H1 (cell line): ENCODE measurements at regions not wholly inside any gene's neighbourhood (a gene's known extent, or its start where the extent isn't known, plus 50 kb on each side); places are given as distances from the start of the nearest gene placed in this dataset.

Source experiments
- CTCF ChIA-PET: fragments of 300-600 bp; sonication (Branson Sonifier 250); formaldehyde crosslinking; loops from one replicate; lab custom pipeline; 2021; ENCODE audit not compliant: partially characterized antibody; lab: Charles Lee
- POLR2A ChIA-PET: fragments of 300-600 bp; sonication (Branson Sonifier 250); formaldehyde crosslinking; loops from one replicate; lab custom pipeline; 2021; ENCODE audit warnings: inconsistent platforms; ENCODE audit not compliant: partially characterized antibody; lab: Charles Lee
- DNase-seq, 2 experiments: peaks; one replicate each; pipeline versions ENCODE4 v3.0.0 to v3.0.0-alpha.2; 2010 to 2022; ENCODE audit warnings: low spot score in 2 of 2, low read depth in 1 of 2, mixed read lengths in 1 of 2
- FAIRE-seq: peaks from 2 replicates; lab custom pipeline; 2011; peaks lifted over from hg19 to GRCh38; lab: Jason Lieb, UNC
- H2AFZ ChIP-seq: 2 replicates; pipeline ENCODE4 v1.8.1; 2012; ENCODE audit warnings: low read length, inconsistent platforms
- H2AK5ac ChIP-seq: 2 replicates; pipeline ENCODE4 v1.6.1; 2013; ENCODE audit warnings: low read depth, low read length
- H2BK120ac ChIP-seq: replicated peaks from 2 replicates; pipeline ENCODE3; 2013; ENCODE audit warnings: low read depth, low read length, inconsistent platforms
- H2BK12ac ChIP-seq: 2 replicates; pipeline ENCODE4 v1.6.1; 2013; ENCODE audit warnings: low read depth, low read length
- H2BK15ac ChIP-seq: 2 replicates; pipeline ENCODE4 v1.6.1; 2013; ENCODE audit warnings: low read length
- H2BK20ac ChIP-seq: 2 replicates; pipeline ENCODE4 v1.6.1; 2013; ENCODE audit warnings: low read length
- H2BK5ac ChIP-seq: 2 replicates; pipeline ENCODE4 v1.6.1; 2013; ENCODE audit warnings: low read depth, low read length
- H3K14ac ChIP-seq: 2 replicates; pipeline ENCODE4 v1.6.1; 2013; ENCODE audit warnings: inconsistent platforms; ENCODE audit not compliant: insufficient read length
- H3K18ac ChIP-seq: 2 replicates; pipeline ENCODE4 v1.6.1; 2013; ENCODE audit warnings: low read length; ENCODE audit errors: extremely low read depth
- H3K23ac ChIP-seq: 2 replicates; pipeline ENCODE4 v1.6.1; 2013; ENCODE audit warnings: inconsistent platforms; ENCODE audit not compliant: insufficient read length
- H3K23me2 ChIP-seq: 2 replicates; pipeline ENCODE4 v1.6.1; 2013; ENCODE audit warnings: low read depth, low read length
- H3K27ac ChIP-seq: 2 replicates; pipeline ENCODE4 v1.6.1; 2011; ENCODE audit warnings: low read depth, low read length, inconsistent platforms
- H3K27me3 ChIP-seq, 4 experiments: replicated peaks in 1 of 4; 1 replicate in 1 of 4; 2 replicates in 3 of 4; pipeline versions ENCODE4 v1.6.1 to v1.8.1; 2011 to 2013; ENCODE audit warnings: low read length in 3 of 4, mild to moderate bottlenecking in 3 of 4, inconsistent platforms in 2 of 4, mixed read lengths in 2 of 4, moderate library complexity in 1 of 4; ENCODE audit not compliant: control insufficient read depth in 3 of 4, insufficient read depth in 3 of 4; ENCODE audit errors: extremely low read depth in 1 of 4
- H3K36me3 ChIP-seq, 4 experiments: 2 replicates each; pipeline versions ENCODE4 v1.6.1 to v1.8.1; 2011 to 2013; ENCODE audit warnings: mild to moderate bottlenecking in 4 of 4, low read length in 3 of 4, moderate library complexity in 2 of 4, control low read depth in 1 of 4, inconsistent platforms in 1 of 4; ENCODE audit not compliant: insufficient read depth in 4 of 4, control insufficient read depth in 2 of 4
- H3K4ac ChIP-seq: replicated peaks from 2 replicates; pipeline ENCODE3; 2013; ENCODE audit warnings: low read length, low read depth, mixed read lengths, inconsistent platforms; ENCODE audit not compliant: insufficient read length
- H3K4me1 ChIP-seq, 4 experiments: replicated peaks in 1 of 4; 1 replicate in 1 of 4; 2 replicates in 3 of 4; pipeline versions ENCODE4 v1.6.1 to v1.8.1; 2011 to 2013; ENCODE audit warnings: low read length in 3 of 4, inconsistent platforms in 2 of 4, mixed read lengths in 1 of 4; ENCODE audit not compliant: insufficient read depth in 4 of 4, control insufficient read depth in 3 of 4
- H3K4me2 ChIP-seq, 2 experiments: 2 replicates each; pipeline versions ENCODE4 v1.6.1 to v1.8.1; 2011 to 2013; ENCODE audit warnings: low read depth in 2 of 2, low read length in 2 of 2, control low read depth in 1 of 2, inconsistent platforms in 1 of 2, mild to moderate bottlenecking in 1 of 2; ENCODE audit not compliant: insufficient read depth in 1 of 2
- H3K4me3 ChIP-seq, 4 experiments: fragments of 200-600, 300-600 bp in 1 of 4; sonication (generic), shearing (Covaris generic), sonication (Bioruptor Twin) in 1 of 4; 2 replicates each; pipeline versions ENCODE4 v1.5.1 to v1.8.1; 2011 to 2016; ENCODE audit warnings: low read length in 4 of 4, low read depth in 3 of 4, control low read depth in 2 of 4, inconsistent platforms in 2 of 4, mild to moderate bottlenecking in 2 of 4, mixed read lengths in 1 of 4, moderate library complexity in 1 of 4; ENCODE audit not compliant: insufficient read depth in 2 of 4; ENCODE audit errors: extremely low read depth in 1 of 4
- H3K56ac ChIP-seq: replicated peaks from 2 replicates; pipeline ENCODE3; 2013; ENCODE audit warnings: low read depth, mild to moderate bottlenecking, mixed read lengths, low read length, inconsistent platforms; ENCODE audit not compliant: insufficient read length
- H3K79me1 ChIP-seq: 2 replicates; pipeline ENCODE4 v1.6.1; 2013; ENCODE audit warnings: low read depth, low read length, control low read depth
- H3K79me2 ChIP-seq, 2 experiments: 2 replicates each; pipeline versions ENCODE4 v1.6.1 to v1.8.1; 2012 to 2013; ENCODE audit warnings: low read length in 2 of 2, mild to moderate bottlenecking in 2 of 2, inconsistent platforms in 1 of 2; ENCODE audit not compliant: insufficient read depth in 2 of 2, control insufficient read depth in 1 of 2
- H3K9ac ChIP-seq, 4 experiments: replicated peaks in 1 of 4; 1 replicate in 1 of 4; 2 replicates in 3 of 4; pipeline versions ENCODE4 v1.6.1 to v1.8.1; 2011 to 2013; ENCODE audit warnings: low read depth in 3 of 4, low read length in 3 of 4, control low read depth in 2 of 4, mild to moderate bottlenecking in 2 of 4, moderate library complexity in 2 of 4, inconsistent platforms in 1 of 4; ENCODE audit errors: extremely low read depth in 1 of 4
- H3K9me3 ChIP-seq, 2 experiments: 2 replicates each; pipeline versions ENCODE4 v1.6.1 to v1.8.1; 2012 to 2013; ENCODE audit warnings: mild to moderate bottlenecking in 2 of 2, moderate library complexity in 2 of 2, control low read depth in 1 of 2, inconsistent platforms in 1 of 2, low read depth in 1 of 2, low read length in 1 of 2, mixed read lengths in 1 of 2; ENCODE audit not compliant: insufficient read depth in 2 of 2
- H4K20me1 ChIP-seq, 2 experiments: replicated peaks in 1 of 2; 2 replicates each; pipeline versions ENCODE3 to v1.8.1; 2011 to 2013; ENCODE audit warnings: inconsistent platforms in 2 of 2, low read length in 2 of 2, mild to moderate bottlenecking in 1 of 2; ENCODE audit not compliant: insufficient read depth in 2 of 2, control insufficient read depth in 1 of 2
- H4K5ac ChIP-seq: 2 replicates; pipeline ENCODE4 v1.6.1; 2013; ENCODE audit warnings: low read length, low read depth, mixed read lengths, inconsistent platforms; ENCODE audit not compliant: insufficient read length
- H4K8ac ChIP-seq: 2 replicates; pipeline ENCODE4 v1.8.0; 2013; ENCODE audit warnings: mild to moderate bottlenecking, moderate library complexity, low read length, inconsistent platforms; ENCODE audit not compliant: insufficient read depth; ENCODE audit errors: extremely low read depth
- H4K91ac ChIP-seq: replicated peaks from 2 replicates; pipeline ENCODE3; 2013; ENCODE audit warnings: low read length, mixed read lengths, inconsistent platforms; ENCODE audit not compliant: insufficient read length
- EZH2 ChIP-seq: fragments of 200-600 bp; sonication (generic); IDR thresholded peaks from 2 replicates; pipeline ENCODE4 v1.7.1; 2012; ENCODE audit warnings: low read depth, mild to moderate bottlenecking, moderate library complexity, low read length, inconsistent platforms; ENCODE audit not compliant: severe bottlenecking
- GABPA ChIP-seq: IDR thresholded peaks from 2 replicates; pipeline ENCODE4 v1.6.1; 2011; ENCODE audit warnings: mild to moderate bottlenecking, low read length, moderate library complexity, borderline replicate concordance; ENCODE audit not compliant: insufficient read depth
- MAX ChIP-seq: IDR thresholded peaks from 2 replicates; pipeline ENCODE4 v1.6.1; 2012; ENCODE audit warnings: inconsistent platforms
- POLR2AphosphoS5 ChIP-seq: IDR thresholded peaks from 2 replicates; pipeline ENCODE4 v1.6.1; 2011; ENCODE audit warnings: low read depth, low read length
- RFX5 ChIP-seq: IDR thresholded peaks from 2 replicates; pipeline ENCODE4 v1.6.1; 2011; ENCODE audit warnings: low read depth, low read length, improper control_type of control experiment, borderline replicate concordance
- SAP30 ChIP-seq: fragments of 300-600 bp; sonication (generic); IDR thresholded peaks from 2 replicates; pipeline ENCODE4 v1.7.1; 2012; ENCODE audit warnings: low read length, moderate library complexity, mild to moderate bottlenecking, inconsistent platforms; ENCODE audit not compliant: insufficient read depth, insufficient replicate concordance
- SP4 ChIP-seq: IDR thresholded peaks from 2 replicates; pipeline ENCODE4 v1.6.1; 2012; ENCODE audit warnings: low read length, inconsistent platforms
- WGBS, 2 experiments: shearing (Covaris generic) in 1 of 2; methylation state at CpG; one replicate each; pipeline versions ENCODE4 v1.1.6 to v1.1.7; 2013 to 2015; ENCODE audit warnings: low lambda C conversion rate in 2 of 2, mixed read lengths in 2 of 2, inconsistent platforms in 1 of 2, low coverage in 1 of 2, missing lambda C conversion rate in 1 of 2; ENCODE audit not compliant: insufficient replicate concordance in 2 of 2, insufficient coverage in 1 of 2, insufficient read length in 1 of 2; ENCODE audit errors: extremely low coverage in 1 of 2, missing lambda C conversion rate in 1 of 2; 5-methylcytosine and 5-hydroxymethylcytosine counted together

GRCh38 chr19:46959894-46960556, 59.6 kb upstream of the NPAS1 start:
- DNase-seq (no peak), FAIRE-seq (no peak)
- H2BK120ac ChIP-seq: no peak overlapping the region
- no peak overlapping the region for H3K9ac ChIP-seq
- TF ChIP-seq GABPA (no peak), SP4 (no peak), RFX5 (no peak), SAP30 (no peak), EZH2 (no peak), POLR2AphosphoS5 (no peak), MAX (no peak)
- peaks cover 0 to 7% of the 10 kb centered on the region in 2 experiments; a peak in 1 of 4 replicates for H3K79me2 ChIP-seq
- no peak overlapping the region for H3K14ac ChIP-seq
- H3K18ac ChIP-seq: no peak overlapping the region
- H3K4me2 ChIP-seq: no peak overlapping the region
- ChIA-PET CTCF (no interaction called here), POLR2A (no interaction called here)
- WGBS, 2 experiments: 92% methylated on average over 4 of the region's 5 CpGs; no CpG with 5 or more reads in 1 of the 2 experiments
- H2BK15ac ChIP-seq: no peak overlapping the region
- H3K27me3 ChIP-seq: no peaks in the 10 kb centered on the region
- no peaks in the 10 kb centered on the region for H4K20me1 ChIP-seq
- peaks cover 0 to 2% (median 0%) of the 10 kb centered on the region in 4 experiments; a peak in 1 of 7 replicates for H3K4me1 ChIP-seq
- H4K8ac ChIP-seq: no peak overlapping the region
- H2BK20ac ChIP-seq: no peak overlapping the region
- no peak overlapping the region for H4K5ac ChIP-seq
- no peaks in the 10 kb centered on the region; the same call in 1 of the 2 replicates for H3K79me1 ChIP-seq
- H3K27ac ChIP-seq: no peak overlapping the region
- no peak overlapping the region for H2AFZ ChIP-seq
- no peak overlapping the region for H2BK5ac ChIP-seq
- H3K36me3 ChIP-seq: no peaks in the 10 kb centered on the region; a peak in 1 of 8 replicates
- H2BK12ac ChIP-seq: no peak overlapping the region
- H2AK5ac ChIP-seq: no peak overlapping the region
- H3K23ac ChIP-seq: no peak overlapping the region
- H3K56ac ChIP-seq: no peak overlapping the region
- H4K91ac ChIP-seq: no peak overlapping the region
- H3K23me2 ChIP-seq: no peaks in the 10 kb centered on the region
- no peak overlapping the region for H3K4me3 ChIP-seq
- no peaks in the 10 kb centered on the region for H3K9me3 ChIP-seq
- H3K4ac ChIP-seq: no peak overlapping the region
